A549 (cell line): ENCODE measurements at regions not wholly inside any gene's neighbourhood (a gene's known extent, or its start where the extent isn't known, plus 50 kb on each side); places are given as distances from the start of the nearest gene placed in this dataset.

Source experiments
- CTCF ChIP-seq: fragments of >200 bp; sonication (Bioruptor Twin); formaldehyde crosslinking; IDR thresholded peaks from 3 replicates; pipeline ENCODE4 v1.5.1; 2016
- EHMT2 ChIP-seq: fragments of 200-600 bp; sonication (generic); IDR thresholded peaks from 2 replicates; pipeline ENCODE4 v1.6.1; 2016; ENCODE audit warnings: antibody characterized with exemption, low read depth, mild to moderate bottlenecking, moderate library complexity
- ELK1 ChIP-seq: fragments of 150-350 bp; IDR thresholded peaks from 2 replicates; pipeline ENCODE4 v1.6.1; 2014; ENCODE audit warnings: low read depth, mild to moderate bottlenecking, low read length
- EP300 ChIP-seq, 2 experiments: fragments of >200 bp; sonication (Bioruptor Twin); formaldehyde crosslinking; IDR thresholded peaks; 2 replicates in 1 of 2; 3 replicates in 1 of 2; pipeline ENCODE4 v1.6.1; 2016 to 2017
- HDAC2 ChIP-seq: fragments of 200-600 bp; sonication (generic); IDR thresholded peaks from 2 replicates; pipeline ENCODE4 v1.6.1; 2016
- MAZ ChIP-seq: fragments of 150-350 bp; IDR thresholded peaks from 2 replicates; pipeline ENCODE4 v1.6.1; 2014; ENCODE audit warnings: antibody characterized with exemption, low read depth, low read length, borderline replicate concordance
- POLR2A ChIP-seq: IDR thresholded peaks from 2 replicates; pipeline ENCODE4 v1.6.1; 2012; ENCODE audit warnings: mild to moderate bottlenecking, low read length
- SMC3 ChIP-seq: fragments of >200 bp; sonication (Bioruptor Twin); formaldehyde crosslinking; IDR thresholded peaks from 3 replicates; pipeline ENCODE4 v1.6.1; 2018; ENCODE audit warnings: inconsistent platforms
- SREBF2 ChIP-seq: fragments of 450-650 bp; IDR thresholded peaks from 2 replicates; pipeline ENCODE4 v1.6.1; 2014; ENCODE audit warnings: mild to moderate bottlenecking, moderate library complexity
- TF ChIP-seq, protein P1 (sequence below): fragments of 450-650 bp; IDR thresholded peaks from 2 replicates; pipeline ENCODE4 v1.6.1; 2014; ENCODE audit warnings: antibody characterized with exemption

DNA sequence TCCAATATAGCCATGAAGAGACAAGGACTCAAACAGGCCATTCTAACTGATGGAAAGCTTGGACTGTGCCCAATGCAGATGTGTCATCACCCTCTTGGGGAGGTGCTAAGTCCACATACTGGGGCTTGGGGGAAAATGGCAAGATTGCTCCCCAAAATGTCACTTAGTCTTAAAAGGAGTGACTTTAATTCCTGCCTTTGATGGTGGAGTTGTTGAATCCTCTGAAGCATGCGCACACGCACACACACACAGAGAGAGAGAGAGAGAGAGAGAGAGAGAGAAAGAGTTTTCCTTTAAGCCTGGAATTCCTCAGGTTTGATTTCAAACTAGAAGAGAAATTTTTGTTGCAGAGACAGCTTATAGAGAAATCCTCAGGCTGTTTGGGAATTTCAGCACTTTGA is 161.9 kb upstream of the GAS1 start:
- TF ChIP-seq CTCF (no peak), POLR2A (no peak), EP300 (IDR thresholded peaks at IDR 0.05) (no peak), EHMT2 (no peak), ELK1 (no peak), SMC3 (no peak), SREBF2 (no peak), HDAC2 (no peak), MAZ (no peak)
- TF ChIP-seq, protein P1, sequence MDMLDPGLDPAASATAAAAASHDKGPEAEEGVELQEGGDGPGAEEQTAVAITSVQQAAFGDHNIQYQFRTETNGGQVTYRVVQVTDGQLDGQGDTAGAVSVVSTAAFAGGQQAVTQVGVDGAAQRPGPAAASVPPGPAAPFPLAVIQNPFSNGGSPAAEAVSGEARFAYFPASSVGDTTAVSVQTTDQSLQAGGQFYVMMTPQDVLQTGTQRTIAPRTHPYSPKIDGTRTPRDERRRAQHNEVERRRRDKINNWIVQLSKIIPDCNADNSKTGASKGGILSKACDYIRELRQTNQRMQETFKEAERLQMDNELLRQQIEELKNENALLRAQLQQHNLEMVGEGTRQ: no peak
